Gastrocnemius medialis (tissue), 4 donors: ENCODE measurements at regions not wholly inside any gene's neighbourhood (a gene's known extent, or its start where the extent isn't known, plus 50 kb on each side); places are given as distances from the start of the nearest gene placed in this dataset.

Source experiments
- ATAC-seq, 2 donors: fragments of 150-250 bp; one replicate each; pipeline ENCODE4 v1.9.1; 2016
- DNase-seq, 2 donors: peaks; one replicate each; pipeline ENCODE4 v3.0.0-alpha.2; 2019
- H3K27ac ChIP-seq, 4 donors: fragments of 200-600 bp; sonication (generic); 1 replicate in 1 of 4; 2 replicates in 3 of 4; pipeline ENCODE4 v1.5.1; 2016 to 2018; ENCODE audit warnings: mild to moderate bottlenecking in 2 of 4, moderate library complexity in 1 of 4
- H3K27me3 ChIP-seq, 3 donors: fragments of 200-600 bp; sonication (generic) in 2 of 3; 1 replicate in 1 of 3; 2 replicates in 2 of 3; pipeline versions ENCODE4 v1.5.1 to v1.6.0; 2016 to 2019; ENCODE audit warnings: mild to moderate bottlenecking in 1 of 3, moderate library complexity in 1 of 3
- H3K36me3 ChIP-seq, 2 donors: fragments of 200-600 bp; sonication (generic) in 1 of 2; one replicate each; pipeline ENCODE4 v1.5.1; 2017 to 2018
- H3K4me1 ChIP-seq, 2 donors: fragments of 200-600 bp; sonication (generic) in 1 of 2; one replicate each; pipeline ENCODE4 v1.5.1; 2016 to 2017; ENCODE audit warnings: mild to moderate bottlenecking in 2 of 2
- H3K4me3 ChIP-seq, 4 donors: fragments of 200-600 bp; sonication (generic) in 3 of 4; 1 replicate in 1 of 4; 2 replicates in 3 of 4; pipeline ENCODE4 v1.5.1; 2016 to 2019; ENCODE audit warnings: mild to moderate bottlenecking in 2 of 4
- H3K9me3 ChIP-seq, 3 donors: fragments of 200-600 bp; sonication (generic) in 2 of 3; 1 replicate in 1 of 3; 2 replicates in 2 of 3; pipeline ENCODE4 v1.5.1; 2016 to 2019
- CTCF ChIP-seq, 5 experiments: fragments of 450-650 bp in 3 of 5; fragments of 200-600 bp in 2 of 5; sonication (generic) in 2 of 5; IDR thresholded peaks in 4 of 5; conservative IDR thresholded peaks in 1 of 5; 1 replicate in 4 of 5; 2 replicates in 1 of 5; pipeline ENCODE4 v1.5.1; 2016 to 2019; ENCODE audit warnings: antibody characterized with exemption in 5 of 5, mild to moderate bottlenecking in 3 of 5, moderate library complexity in 3 of 5
- POLR2A ChIP-seq, 2 donors: fragments of 450-650 bp; IDR thresholded peaks; one replicate each; pipeline ENCODE4 v1.6.1; 2017; ENCODE audit warnings: antibody characterized with exemption in 2 of 2, mild to moderate bottlenecking in 2 of 2, moderate library complexity in 2 of 2
- in situ Hi-C, 4 donors: fragments of 200-750 bp; cut with MboI; loops; one replicate each; pipeline versions ENCODE4 v1.15.0 to v1.8.0; 2017; ENCODE audit warnings: low sequenced_read_pairs in 4 of 4
- intact Hi-C: fragments of 100-400 bp; cut with DNase I; formaldehyde crosslinking; loops from one replicate; pipeline ENCODE4 v1.15.1; 2023; ENCODE audit warnings: low total_unique reads

GRCh38 chr9:116030517-116030916 is 123.1 kb upstream of the PAPPA start:
- Histone ChIP-seq H3K27ac (no peak overlapping the region), H3K27me3 (no peaks in the 10 kb centered on the region), H3K9me3 (no peaks in the 10 kb centered on the region), H3K4me3 (no peak overlapping the region), H3K36me3 (no peaks in the 10 kb centered on the region), H3K4me1 (no peaks in the 10 kb centered on the region)
- intact Hi-C loops, result no loop called here
- DNase-seq (no peak), ATAC-seq (no peak)
- TF ChIP-seq CTCF (IDR thresholded peaks at IDR 0.05 in 4 of 5, conservative IDR thresholded peaks at IDR 0.05 in 1 of 5) (no peak), POLR2A (IDR thresholded peaks at IDR 0.05) (no peak)
- in situ Hi-C loops, result no loop called here

GRCh38 chr9:116032683-116033440 is 120.7 kb upstream of the PAPPA start:
- no peaks in the 10 kb centered on the region for H3K27me3 ChIP-seq
- intact Hi-C loops, result no loop called here
- no peak for DNase-seq
- in situ Hi-C loops, result no loop called here
- no peaks in the 10 kb centered on the region for H3K4me1 ChIP-seq
- H3K9me3 ChIP-seq, result no peaks in the 10 kb centered on the region
- H3K4me3 ChIP-seq, result no peak overlapping the region
- H3K27ac ChIP-seq, result no peak overlapping the region
- no peaks in the 10 kb centered on the region for H3K36me3 ChIP-seq
- no peak for TF ChIP-seq CTCF (IDR thresholded peaks at IDR 0.05 in 4 of 5, conservative IDR thresholded peaks at IDR 0.05 in 1 of 5)
- no peak for TF ChIP-seq POLR2A (IDR thresholded peaks at IDR 0.05)
- no peak for ATAC-seq

GRCh38 chr9:116039312-116039711 is 114.3 kb upstream of the PAPPA start:
- Histone ChIP-seq H3K27ac (no peak overlapping the region), H3K4me1 (no peaks in the 10 kb centered on the region), H3K36me3 (no peaks in the 10 kb centered on the region), H3K9me3 (no peaks in the 10 kb centered on the region), H3K4me3 (no peak overlapping the region), H3K27me3 (no peaks in the 10 kb centered on the region)
- intact Hi-C loops, result no loop called here
- ATAC-seq (no peak), DNase-seq (no peak)
- no peak for TF ChIP-seq POLR2A (IDR thresholded peaks at IDR 0.05)
- no peak for TF ChIP-seq CTCF (IDR thresholded peaks at IDR 0.05 in 4 of 5, conservative IDR thresholded peaks at IDR 0.05 in 1 of 5)
- in situ Hi-C loops, result no loop called here

GRCh38 chr9:116039893-116040292 is 113.7 kb upstream of the PAPPA start:
- no peaks in the 10 kb centered on the region for H3K4me1 ChIP-seq
- intact Hi-C loops (no loop called here), in situ Hi-C loops (no loop called here)
- H3K27ac ChIP-seq, result no peak overlapping the region
- no peak for DNase-seq
- no peaks in the 10 kb centered on the region for H3K27me3 ChIP-seq
- H3K36me3 ChIP-seq, result no peaks in the 10 kb centered on the region
- TF ChIP-seq POLR2A (IDR thresholded peaks at IDR 0.05) (no peak), CTCF (IDR thresholded peaks at IDR 0.05 in 4 of 5, conservative IDR thresholded peaks at IDR 0.05 in 1 of 5) (no peak)
- no peak for ATAC-seq
- no peak overlapping the region for H3K4me3 ChIP-seq
- no peaks in the 10 kb centered on the region for H3K9me3 ChIP-seq

- H3K36me3 ChIP-seq, result no peaks in the 10 kb centered on the region
- in situ Hi-C loops (no loop called here), intact Hi-C loops (no loop called here)
- no peak for TF ChIP-seq POLR2A (IDR thresholded peaks at IDR 0.05)
- TF ChIP-seq CTCF (IDR thresholded peaks at IDR 0.05 in 4 of 5, conservative IDR thresholded peaks at IDR 0.05 in 1 of 5), result no peak
- no peak for ATAC-seq
- H3K4me1 ChIP-seq, result no peaks in the 10 kb centered on the region
- no peak overlapping the region for H3K27ac ChIP-seq
- no peaks in the 10 kb centered on the region for H3K9me3 ChIP-seq
- no peak for DNase-seq
- H3K27me3 ChIP-seq, result no peaks in the 10 kb centered on the region
- no peak overlapping the region for H3K4me3 ChIP-seq
Observed at GRCh38 chr9:116042321-116042720, 111.3 kb upstream of the PAPPA start.
